Uterus (tissue), 3 donors: ENCODE measurements at regions not wholly inside any gene's neighbourhood (a gene's known extent, or its start where the extent isn't known, plus 50 kb on each side); places are given as distances from the start of the nearest gene placed in this dataset.
"Not testable (repeated sequence)": the region's sequence is repeated elsewhere in the genome, so short reads cannot be mapped to it uniquely, and the experiment has no call there.

Source experiments
- DNase-seq, 2 donors: peaks; one replicate each; pipeline ENCODE4 v3.0.0-alpha.2; 2019 to 2020
- H3K27ac ChIP-seq, 2 donors: fragments of 200-600 bp; sonication (generic); 1 replicate in 1 of 2; 2 replicates in 1 of 2; pipeline ENCODE4 v1.5.1; 2016 to 2018
- H3K27me3 ChIP-seq, 2 donors: fragments of 200-600 bp; sonication (generic); one replicate each; pipeline ENCODE4 v1.5.1; 2018 to 2019; ENCODE audit warnings: control low read depth in 1 of 2
- H3K36me3 ChIP-seq, 2 donors: fragments of 200-600 bp; sonication (generic); one replicate each; pipeline ENCODE4 v1.5.1; 2019; ENCODE audit warnings: control low read depth in 1 of 2
- H3K4me1 ChIP-seq, 2 donors: fragments of 200-600 bp; sonication (generic); one replicate each; pipeline ENCODE4 v1.5.1; 2018 to 2019; ENCODE audit warnings: control low read depth in 1 of 2
- H3K4me3 ChIP-seq, 2 donors: fragments of 200-600 bp; sonication (generic); 1 replicate in 1 of 2; 2 replicates in 1 of 2; pipeline ENCODE4 v1.5.1; 2018 to 2019; ENCODE audit warnings: mild to moderate bottlenecking in 1 of 2
- H3K9me3 ChIP-seq, 2 donors: fragments of 200-600 bp; sonication (generic); one replicate each; pipeline ENCODE4 v1.5.1; 2019; ENCODE audit warnings: control low read depth in 1 of 2
- CTCF ChIP-seq, 4 experiments: fragments of 200-600 bp in 2 of 4; fragments of 450-650 bp in 2 of 4; sonication (generic) in 2 of 4; IDR thresholded peaks; one replicate each; pipeline ENCODE4 v1.5.1; 2016 to 2019; ENCODE audit warnings: antibody characterized with exemption in 4 of 4, mild to moderate bottlenecking in 2 of 4, moderate library complexity in 1 of 4
- POLR2A ChIP-seq, 2 donors: fragments of 450-650 bp; IDR thresholded peaks; one replicate each; pipeline ENCODE4 v1.6.1; 2016; ENCODE audit warnings: antibody characterized with exemption in 2 of 2, mild to moderate bottlenecking in 1 of 2, moderate library complexity in 1 of 2
- intact Hi-C: fragments of 100-400 bp; cut with DNase I; formaldehyde crosslinking; loops from one replicate; pipeline ENCODE4 v1.15.1; 2023; ENCODE audit warnings: low total_unique reads
- donor health status: DM: yes; HTN: yes; CAD: no.

GRCh38 chr5:106277540-106278096 is 1393.1 kb downstream of the EFNA5 start:
- H3K27ac ChIP-seq = no peak overlapping the region
- no peak for DNase-seq
- H3K9me3 ChIP-seq = no peaks in the 10 kb centered on the region
- no peaks in the 10 kb centered on the region for H3K27me3 ChIP-seq
- intact Hi-C loops = no loop called here
- no peak for TF ChIP-seq CTCF (IDR thresholded peaks at IDR 0.05)
- no peak for TF ChIP-seq POLR2A (IDR thresholded peaks at IDR 0.05)
- no peaks in the 10 kb centered on the region for H3K36me3 ChIP-seq
- no peaks in the 10 kb centered on the region for H3K4me1 ChIP-seq
- H3K4me3 ChIP-seq = no peak overlapping the region

DNA sequence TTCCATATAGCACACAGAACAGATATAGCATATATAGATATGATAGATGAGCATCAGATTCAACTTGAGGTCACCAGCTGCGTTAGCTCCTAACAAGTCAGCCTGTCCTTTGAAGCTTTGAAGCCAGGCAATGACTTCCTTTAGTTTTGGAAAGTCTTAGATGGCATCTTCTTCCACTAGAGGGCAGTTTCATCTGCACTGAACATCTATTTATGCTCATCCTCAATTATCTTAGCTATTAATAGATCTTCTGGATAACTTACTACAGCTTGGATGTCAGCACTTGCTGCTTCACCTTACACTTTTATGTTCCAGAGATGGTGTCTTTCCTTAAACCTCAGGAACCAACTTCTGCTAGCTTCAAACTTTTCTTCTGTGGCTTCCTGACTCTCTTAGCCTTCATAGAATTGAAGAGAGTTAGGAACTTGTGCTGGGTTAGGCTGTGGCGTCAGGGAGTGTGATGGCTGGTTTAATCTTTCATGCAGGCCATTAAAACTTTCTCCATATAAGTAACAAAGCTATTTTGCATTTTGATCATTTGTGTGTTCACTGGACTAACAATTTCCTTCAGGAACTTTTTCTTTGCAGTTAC is 1401.4 kb downstream of the EFNA5 start:
- DNase-seq = no peak
- Histone ChIP-seq H3K9me3 (no peaks in the 10 kb centered on the region), H3K36me3 (no peaks in the 10 kb centered on the region), H3K27ac (no peak overlapping the region), H3K27me3 (no peaks in the 10 kb centered on the region), H3K4me3 (no peak overlapping the region), H3K4me1 (no peaks in the 10 kb centered on the region)
- intact Hi-C loops = no loop called here
- no peak for TF ChIP-seq CTCF (IDR thresholded peaks at IDR 0.05)
- no peak for TF ChIP-seq POLR2A (IDR thresholded peaks at IDR 0.05)

- TF ChIP-seq CTCF (IDR thresholded peaks at IDR 0.05) (no peak), POLR2A (IDR thresholded peaks at IDR 0.05) (no peak)
- no peak overlapping the region for H3K27ac ChIP-seq
- no peaks in the 10 kb centered on the region for H3K27me3 ChIP-seq
- no peaks in the 10 kb centered on the region for H3K36me3 ChIP-seq
- intact Hi-C loops = no loop called here
- H3K4me1 ChIP-seq = no peaks in the 10 kb centered on the region
- DNase-seq = no peak
- no peak overlapping the region for H3K4me3 ChIP-seq
- no peaks in the 10 kb centered on the region for H3K9me3 ChIP-seq
Observed at GRCh38 chr5:106267256-106267655, 1403.5 kb downstream of the EFNA5 start.

DNA sequence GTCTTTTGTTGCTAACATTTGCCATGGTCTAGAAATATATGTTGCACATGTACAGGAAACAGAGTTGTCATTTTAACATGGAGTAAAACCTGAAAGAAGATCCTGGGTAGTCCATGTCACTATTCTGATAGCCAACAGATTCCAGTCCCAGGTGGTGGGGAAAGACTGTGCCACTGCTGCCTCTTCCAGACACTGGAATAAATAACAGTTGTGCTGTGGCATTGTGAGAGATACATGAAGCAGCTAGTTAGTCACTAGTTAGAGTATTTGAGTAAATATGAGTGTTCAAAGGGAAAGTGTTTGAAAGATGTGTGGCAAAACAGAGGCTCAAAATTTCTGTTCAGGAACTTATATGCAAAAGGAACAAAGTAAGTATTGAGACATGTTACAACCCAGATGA is 1408.3 kb downstream of the EFNA5 start:
- TF ChIP-seq POLR2A (IDR thresholded peaks at IDR 0.05) (no peak), CTCF (IDR thresholded peaks at IDR 0.05) (no peak)
- no peaks in the 10 kb centered on the region for H3K36me3 ChIP-seq
- no peak for DNase-seq
- H3K27me3 ChIP-seq = no peaks in the 10 kb centered on the region
- H3K27ac ChIP-seq = no peak overlapping the region
- intact Hi-C loops = no loop called here
- H3K4me1 ChIP-seq = no peaks in the 10 kb centered on the region
- H3K4me3 ChIP-seq = no peak overlapping the region
- no peaks in the 10 kb centered on the region for H3K9me3 ChIP-seq

DNA sequence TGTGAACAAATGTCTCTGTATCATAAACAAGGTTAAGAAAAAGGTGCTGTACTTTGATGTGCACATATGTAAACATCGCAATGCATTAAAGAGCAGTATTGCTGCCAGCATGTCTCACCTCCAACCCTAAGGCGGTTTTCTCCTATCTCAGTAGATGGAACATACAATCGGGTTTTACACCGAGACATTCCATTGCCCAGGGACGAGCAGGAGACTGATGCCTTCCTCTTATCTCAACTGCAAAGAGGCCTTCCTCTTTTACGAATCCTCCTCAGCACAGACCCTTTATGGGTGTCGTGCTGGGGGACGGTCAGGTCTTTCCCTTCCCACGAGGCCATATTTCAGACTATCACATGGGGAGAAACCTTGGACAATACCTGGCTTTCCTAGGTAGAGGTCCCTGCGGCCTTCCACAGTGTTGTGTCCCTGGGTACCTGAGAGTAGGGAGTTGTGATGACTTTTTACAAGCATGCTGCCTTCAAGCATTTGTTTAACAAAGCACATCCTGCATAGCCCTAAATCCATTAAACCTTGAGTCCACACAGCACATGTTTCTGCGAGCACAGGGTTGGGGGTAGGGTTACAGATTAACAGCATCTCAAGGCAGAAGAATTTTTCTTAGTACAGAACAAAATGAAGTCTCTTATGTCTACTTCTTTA is 1411.2 kb downstream of the EFNA5 start:
- H3K27ac ChIP-seq, H3K4me3 ChIP-seq, H3K9me3 ChIP-seq, H3K27me3 ChIP-seq, intact Hi-C loops, H3K4me1 ChIP-seq, DNase-seq, H3K36me3 ChIP-seq: not testable (repeated sequence)
